T-helper 17 cell (primary cell): ENCODE measurements at regions not wholly inside any gene's neighbourhood (a gene's known extent, or its start where the extent isn't known, plus 50 kb on each side); places are given as distances from the start of the nearest gene placed in this dataset.
"Not testable (repeated sequence)": the region's sequence is repeated elsewhere in the genome, so short reads cannot be mapped to it uniquely, and the experiment has no call there.

Source experiments
- ATAC-seq: fragments of 150-1000 bp; cut with Tn5 transposase; 2 replicates; pipeline ENCODE4 v1.10.0; 2021; ENCODE audit warnings: mild to moderate bottlenecking, moderate library complexity
- DNase-seq, 3 donors: peaks; one replicate each; pipeline versions ENCODE4 v3.0.0 to v3.0.0-alpha.2; 2020 to 2021
- H3K9me3 ChIP-seq: one replicate; pipeline ENCODE4 v1.7.0; 2013; ENCODE audit warnings: low read length, mild to moderate bottlenecking; ENCODE audit not compliant: control insufficient read depth, poor library complexity, severe bottlenecking
- H3K27ac Mint-ChIP-seq: one replicate; pipeline ENCODE4 v1.8.0; 2022; ENCODE audit warnings: mild to moderate bottlenecking, moderate library complexity, mixed read lengths
- H3K27me3 Mint-ChIP-seq: one replicate; pipeline ENCODE4 v1.8.0; 2022; ENCODE audit warnings: mixed read lengths
- H3K36me3 Mint-ChIP-seq: one replicate; pipeline ENCODE4 v1.8.0; 2022; ENCODE audit warnings: low read depth, mixed read lengths
- H3K4me1 Mint-ChIP-seq: one replicate; pipeline ENCODE4 v1.8.0; 2022; ENCODE audit warnings: mild to moderate bottlenecking, mixed read lengths
- H3K4me3 Mint-ChIP-seq: one replicate; pipeline ENCODE4 v1.8.0; 2022; ENCODE audit warnings: mild to moderate bottlenecking, moderate library complexity, mixed read lengths

GRCh38 chr4:8959471-8959870, 87.8 kb upstream of the HMX1 start:
- not testable (repeated sequence) for H3K4me1 Mint-ChIP-seq, H3K27ac Mint-ChIP-seq, H3K9me3 ChIP-seq, H3K36me3 Mint-ChIP-seq, DNase-seq, H3K4me3 Mint-ChIP-seq, ATAC-seq
- peaks cover 42% of the 10 kb centered on the region for H3K27me3 Mint-ChIP-seq

DNA sequence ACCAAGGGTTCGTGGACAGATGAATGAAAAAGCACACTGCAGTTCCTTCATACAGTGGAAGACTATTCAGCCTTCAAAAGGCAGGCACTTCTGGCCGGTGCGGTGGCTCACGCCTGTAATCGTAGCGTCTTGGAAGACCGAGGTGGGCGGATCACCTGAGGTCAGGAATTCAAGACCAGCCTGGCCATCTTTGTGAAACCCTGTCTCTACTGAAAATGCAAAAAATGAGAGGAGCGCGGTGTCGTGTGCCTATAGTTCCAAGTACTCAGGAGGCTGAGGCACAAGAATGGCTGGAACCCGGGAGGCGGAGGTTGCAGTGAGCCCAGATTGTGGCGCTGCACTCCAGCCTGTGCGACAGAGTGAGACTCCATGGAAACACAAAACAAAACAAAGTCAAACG, 82.4 kb upstream of the HMX1 start:
- H3K27me3 Mint-ChIP-seq, result peaks cover 18% of the 10 kb centered on the region
- not testable (repeated sequence) for H3K27ac Mint-ChIP-seq, H3K36me3 Mint-ChIP-seq, ATAC-seq, DNase-seq, H3K4me1 Mint-ChIP-seq, H3K9me3 ChIP-seq, H3K4me3 Mint-ChIP-seq

- not testable (repeated sequence) for H3K4me1 Mint-ChIP-seq, H3K4me3 Mint-ChIP-seq, DNase-seq, H3K27ac Mint-ChIP-seq, ATAC-seq, H3K9me3 ChIP-seq, H3K36me3 Mint-ChIP-seq
- peaks cover 11% of the 10 kb centered on the region for H3K27me3 Mint-ChIP-seq
Observed at GRCh38 chr4:8952791-8953190, 81.2 kb upstream of the HMX1 start.

DNA sequence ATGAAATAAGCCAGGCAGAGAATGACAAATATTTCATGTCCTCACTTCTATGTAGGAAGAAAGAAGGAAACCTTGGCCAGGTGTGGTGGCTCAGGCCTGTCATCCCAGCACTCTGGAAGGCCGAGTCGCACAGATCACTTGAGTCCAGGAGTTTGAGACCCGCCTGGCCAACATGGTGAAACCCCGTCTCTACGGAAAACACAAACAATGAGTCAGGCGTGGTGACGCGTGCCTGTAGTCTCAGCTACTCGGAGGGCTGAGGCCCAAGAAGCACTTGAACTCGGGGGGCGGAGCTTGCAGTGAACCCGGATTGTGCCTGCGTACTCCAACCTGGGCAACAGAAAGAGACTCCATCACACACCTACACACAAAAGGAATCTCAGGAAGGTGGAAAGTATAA, 80.5 kb upstream of the HMX1 start:
- H3K27ac Mint-ChIP-seq, DNase-seq, H3K4me1 Mint-ChIP-seq, H3K36me3 Mint-ChIP-seq, H3K9me3 ChIP-seq, ATAC-seq, H3K27me3 Mint-ChIP-seq, H3K4me3 Mint-ChIP-seq: not testable (repeated sequence)

GRCh38 chr4:8945506-8945905, 73.9 kb upstream of the HMX1 start:
- not testable (repeated sequence) for ATAC-seq, H3K9me3 ChIP-seq, H3K36me3 Mint-ChIP-seq, DNase-seq, H3K27ac Mint-ChIP-seq, H3K4me3 Mint-ChIP-seq, H3K4me1 Mint-ChIP-seq, H3K27me3 Mint-ChIP-seq

DNA sequence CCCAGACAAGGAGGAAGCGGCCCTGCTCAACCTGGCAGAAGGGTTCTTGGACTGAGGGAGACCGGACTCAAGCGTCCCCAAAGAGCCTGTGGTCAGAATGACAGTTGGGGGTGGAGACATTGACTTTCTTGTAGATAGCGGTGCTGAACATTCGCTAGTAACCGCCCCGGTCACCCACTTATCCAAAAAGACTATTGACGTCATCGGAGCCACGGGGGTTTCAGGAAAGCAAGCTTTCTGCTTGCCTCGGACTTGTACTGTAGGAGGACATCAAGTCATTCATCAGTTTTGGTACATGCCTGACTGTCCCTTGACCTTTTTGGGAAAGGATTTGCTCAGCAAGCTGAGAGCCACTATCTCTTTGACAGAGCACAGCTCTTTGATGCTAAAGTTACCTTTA, 71.7 kb upstream of the HMX1 start:
- DNase-seq, H3K9me3 ChIP-seq, ATAC-seq, H3K4me1 Mint-ChIP-seq, H3K36me3 Mint-ChIP-seq, H3K4me3 Mint-ChIP-seq, H3K27me3 Mint-ChIP-seq, H3K27ac Mint-ChIP-seq: not testable (repeated sequence)

DNA sequence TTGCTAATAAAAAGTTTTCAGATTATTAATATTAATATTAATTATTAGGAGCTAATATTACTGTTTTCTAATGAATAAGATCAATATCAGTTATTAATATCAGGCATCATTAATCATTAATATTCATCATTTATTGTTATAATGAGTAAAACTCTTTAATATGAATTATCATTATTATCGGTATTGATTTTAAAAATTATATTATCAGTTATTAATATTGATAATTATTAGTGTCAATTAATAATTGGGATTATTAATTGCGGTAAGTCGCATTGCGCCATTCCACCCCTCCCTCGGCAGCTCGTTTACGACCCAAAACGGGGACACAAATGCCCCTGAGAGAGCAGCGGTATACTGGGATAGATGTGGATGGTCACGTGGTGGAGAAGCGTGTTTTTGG, 70.4 kb upstream of the HMX1 start:
- DNase-seq, H3K27me3 Mint-ChIP-seq, H3K4me1 Mint-ChIP-seq, H3K4me3 Mint-ChIP-seq, H3K36me3 Mint-ChIP-seq, H3K9me3 ChIP-seq, ATAC-seq, H3K27ac Mint-ChIP-seq: not testable (repeated sequence)

DNA sequence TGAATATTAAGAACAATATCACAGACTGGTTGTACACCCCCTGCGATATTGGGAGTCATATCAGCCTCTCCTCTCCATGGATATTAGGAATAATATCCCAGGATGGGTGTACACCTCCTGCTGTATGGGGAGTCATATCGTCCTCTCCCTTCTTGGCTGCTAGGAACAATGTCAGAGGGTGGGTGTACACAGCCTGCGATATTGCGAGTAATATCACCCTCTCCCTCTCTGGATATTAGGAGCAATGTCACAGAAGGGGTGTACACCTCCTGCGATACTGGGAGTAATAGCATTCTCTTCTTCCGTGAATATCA, 69.8 kb upstream of the HMX1 start:
- not testable (repeated sequence) for H3K36me3 Mint-ChIP-seq, H3K4me3 Mint-ChIP-seq, H3K27ac Mint-ChIP-seq, H3K4me1 Mint-ChIP-seq, ATAC-seq, DNase-seq, H3K27me3 Mint-ChIP-seq, H3K9me3 ChIP-seq

GRCh38 chr4:8940792-8941491, 69.3 kb upstream of the HMX1 start:
- no peak overlapping the region for H3K4me3 Mint-ChIP-seq
- H3K27me3 Mint-ChIP-seq, result peaks cover 6% of the 10 kb centered on the region
- no peak for DNase-seq
- H3K9me3 ChIP-seq, result no peaks in the 10 kb centered on the region
- no peak overlapping the region for H3K27ac Mint-ChIP-seq
- no peak for ATAC-seq
- peaks cover 6% of the 10 kb centered on the region for H3K4me1 Mint-ChIP-seq
- H3K36me3 Mint-ChIP-seq, result no peaks in the 10 kb centered on the region

DNA sequence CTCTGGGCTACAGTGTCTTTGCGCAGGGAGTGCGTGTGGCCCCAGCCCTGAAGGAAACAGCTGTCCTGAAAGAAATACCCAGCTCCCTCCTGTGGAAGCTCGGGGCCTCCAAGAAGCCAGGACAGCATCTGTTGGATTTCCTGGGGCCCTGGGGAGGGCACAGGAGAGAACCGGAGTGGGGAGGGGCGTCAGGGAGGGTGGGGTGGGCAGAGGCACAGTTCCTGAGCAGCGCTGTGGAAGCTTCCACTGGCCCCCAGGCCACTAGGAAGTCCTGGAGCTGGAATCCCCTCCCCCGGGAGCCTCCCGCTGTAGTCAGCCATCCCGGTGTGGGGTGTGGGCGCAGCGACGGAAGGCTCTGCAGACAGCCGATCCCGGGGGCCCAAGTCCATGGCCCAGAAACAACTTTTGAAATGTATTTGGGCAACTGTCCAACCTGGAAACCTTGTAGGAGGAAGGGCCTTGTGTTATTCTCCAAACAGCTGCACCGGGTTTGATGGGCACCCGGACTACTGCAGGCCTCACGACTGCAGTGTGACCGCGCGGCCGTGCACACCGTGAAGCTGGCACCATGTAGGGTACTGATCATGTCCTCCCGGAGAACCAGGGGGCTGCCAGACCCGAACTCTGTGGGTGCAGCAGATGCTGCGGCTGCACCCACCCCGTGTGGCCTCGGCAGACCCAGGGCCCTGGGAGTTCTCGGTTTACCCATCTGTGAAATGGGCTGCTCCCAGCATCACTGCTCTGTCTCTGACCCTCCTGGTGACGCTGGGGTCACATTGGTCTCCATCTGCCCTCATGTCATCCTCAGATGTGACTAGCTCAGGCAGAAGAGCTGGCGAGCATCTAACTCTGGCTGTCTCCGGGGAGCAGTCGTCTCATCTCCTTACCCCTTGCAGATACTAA, 68.5 kb upstream of the HMX1 start:
- Mint-ChIP-seq H3K27me3 (peaks cover 6% of the 10 kb centered on the region), H3K4me3 (no peak overlapping the region), H3K36me3 (no peaks in the 10 kb centered on the region), H3K4me1 (peaks cover 6% of the 10 kb centered on the region), H3K27ac (no peak overlapping the region)
- DNase-seq, result no peak
- ATAC-seq, result no peak
- no peaks in the 10 kb centered on the region for H3K9me3 ChIP-seq

DNA sequence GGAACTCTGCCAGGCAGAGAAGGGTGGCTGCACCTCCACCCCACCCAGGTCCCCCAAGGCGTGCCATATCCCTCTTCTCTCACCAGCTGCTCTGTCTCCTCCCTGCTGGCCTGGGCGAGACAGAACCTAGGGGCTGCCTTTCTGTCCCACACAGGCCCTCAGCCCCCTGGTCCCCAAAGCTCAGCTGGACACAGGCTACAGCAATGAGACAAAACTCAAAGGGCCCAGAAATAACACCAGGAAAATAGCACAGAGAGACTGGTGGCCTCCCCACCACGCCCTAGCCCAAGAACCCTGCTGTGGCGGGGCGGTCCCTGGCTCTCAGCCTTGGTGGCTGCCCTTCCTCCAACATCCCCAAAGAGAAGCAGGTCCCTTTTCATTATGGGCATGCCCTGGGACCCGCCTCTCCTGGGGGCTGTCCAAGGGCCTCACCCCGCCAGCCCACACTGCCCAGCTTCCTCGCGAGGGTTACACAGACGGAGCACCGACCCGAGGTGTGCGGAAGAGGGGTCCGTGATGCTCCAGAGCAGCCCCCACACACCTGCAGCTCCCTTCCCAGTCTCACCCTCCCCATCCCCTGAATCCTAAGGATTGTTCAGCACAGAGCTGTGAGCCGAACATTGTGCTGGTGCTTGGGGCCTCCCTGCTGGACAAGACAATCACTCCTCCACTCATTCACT, 67.7 kb upstream of the HMX1 start:
- no peak for DNase-seq
- no peaks in the 10 kb centered on the region for H3K9me3 ChIP-seq
- ATAC-seq, result no peak
- Mint-ChIP-seq H3K4me3 (no peak overlapping the region), H3K27me3 (peaks cover 6% of the 10 kb centered on the region), H3K36me3 (no peaks in the 10 kb centered on the region), H3K4me1 (peaks cover 6% of the 10 kb centered on the region), H3K27ac (no peak overlapping the region)

- DNase-seq (no peak), ATAC-seq (no peak)
- Mint-ChIP-seq H3K36me3 (no peaks in the 10 kb centered on the region), H3K4me1 (peaks cover 6% of the 10 kb centered on the region), H3K27ac (no peak overlapping the region), H3K4me3 (no peak overlapping the region), H3K27me3 (peaks cover 6% of the 10 kb centered on the region)
- H3K9me3 ChIP-seq, result no peaks in the 10 kb centered on the region
Observed at GRCh38 chr4:8938623-8939022, 67.0 kb upstream of the HMX1 start.

DNA sequence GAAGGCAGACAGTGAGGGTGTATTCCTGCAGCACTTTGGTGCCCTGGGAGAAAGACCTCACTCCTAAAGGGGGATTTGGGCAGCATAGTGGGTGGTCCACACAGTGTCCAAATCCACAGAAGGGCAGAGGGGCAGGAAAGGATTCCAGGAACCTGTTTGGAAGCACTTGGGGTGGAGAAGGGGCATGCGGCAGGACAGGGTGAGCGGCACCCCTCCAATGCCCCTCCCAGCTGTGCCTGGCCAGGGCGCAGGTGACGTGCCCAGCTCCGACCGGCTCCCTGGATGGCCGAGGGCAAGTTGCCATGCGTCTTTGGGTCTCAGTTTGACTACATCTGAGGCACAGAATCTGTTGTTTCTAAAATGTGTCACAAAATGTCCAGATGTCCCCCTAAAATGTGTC, 66.5 kb upstream of the HMX1 start:
- ATAC-seq (no peak), DNase-seq (no peak)
- Mint-ChIP-seq H3K36me3 (no peaks in the 10 kb centered on the region), H3K27me3 (peaks cover 6% of the 10 kb centered on the region), H3K4me3 (no peak overlapping the region), H3K4me1 (peaks cover 6% of the 10 kb centered on the region), H3K27ac (no peak overlapping the region)
- no peaks in the 10 kb centered on the region for H3K9me3 ChIP-seq
